GM19351 (cell line): ENCODE measurements at regions not wholly inside any gene's neighbourhood (a gene's known extent, or its start where the extent isn't known, plus 50 kb on each side); places are given as distances from the start of the nearest gene placed in this dataset.
"Not testable (repeated sequence)": the region's sequence is repeated elsewhere in the genome, so short reads cannot be mapped to it uniquely, and the experiment has no call there.

ENCODE experiments used
- ATAC-seq: cut with Tn5 transposase; IDR thresholded peaks from one replicate; pipeline ENCODE4 v1.9.1; 2021; ENCODE audit warnings: mild to moderate bottlenecking, moderate library complexity; ENCODE audit not compliant: unreplicated experiment

DNA sequence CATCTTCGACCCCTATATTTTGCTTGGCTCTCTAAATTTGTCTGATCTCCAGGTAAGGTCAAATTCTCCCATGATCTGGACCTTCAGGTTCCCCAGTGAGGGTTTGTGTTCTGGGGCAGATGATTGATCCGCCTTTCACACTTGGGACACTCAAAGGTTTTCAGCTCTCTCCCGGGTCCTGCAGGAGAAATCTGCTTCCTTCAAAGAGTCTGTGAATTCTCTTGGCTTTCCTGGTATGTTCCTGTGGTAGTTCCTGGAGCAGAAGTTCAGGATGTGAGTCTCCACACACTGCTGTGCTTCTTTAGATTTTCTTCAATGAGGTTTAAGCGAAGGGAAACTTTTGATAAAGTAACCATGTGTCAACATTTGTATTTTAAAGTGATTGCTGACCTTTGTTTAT, 318.0 kb downstream of the TAF11L14 start:
- ATAC-seq, result no peak

DNA sequence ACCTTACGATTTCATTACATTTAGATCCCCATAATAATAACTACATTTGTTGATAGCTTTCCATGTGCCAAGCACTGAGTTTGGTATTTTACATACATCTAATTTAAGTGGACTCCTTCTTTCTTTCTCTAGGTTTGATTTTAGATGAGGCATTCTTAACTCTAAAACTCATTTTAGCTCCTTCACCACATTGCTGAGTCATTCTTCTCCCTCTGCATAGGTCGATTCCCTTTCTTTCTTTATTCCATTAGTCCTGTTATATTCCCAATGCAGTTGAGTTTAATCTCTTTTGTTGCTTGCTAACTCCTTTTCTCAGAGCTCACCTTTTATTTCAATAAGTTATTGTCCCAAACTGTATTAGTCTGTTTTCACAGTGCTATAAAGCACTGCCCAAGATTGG, 329.8 kb downstream of the TAF11L14 start:
- ATAC-seq, result no peak

DNA sequence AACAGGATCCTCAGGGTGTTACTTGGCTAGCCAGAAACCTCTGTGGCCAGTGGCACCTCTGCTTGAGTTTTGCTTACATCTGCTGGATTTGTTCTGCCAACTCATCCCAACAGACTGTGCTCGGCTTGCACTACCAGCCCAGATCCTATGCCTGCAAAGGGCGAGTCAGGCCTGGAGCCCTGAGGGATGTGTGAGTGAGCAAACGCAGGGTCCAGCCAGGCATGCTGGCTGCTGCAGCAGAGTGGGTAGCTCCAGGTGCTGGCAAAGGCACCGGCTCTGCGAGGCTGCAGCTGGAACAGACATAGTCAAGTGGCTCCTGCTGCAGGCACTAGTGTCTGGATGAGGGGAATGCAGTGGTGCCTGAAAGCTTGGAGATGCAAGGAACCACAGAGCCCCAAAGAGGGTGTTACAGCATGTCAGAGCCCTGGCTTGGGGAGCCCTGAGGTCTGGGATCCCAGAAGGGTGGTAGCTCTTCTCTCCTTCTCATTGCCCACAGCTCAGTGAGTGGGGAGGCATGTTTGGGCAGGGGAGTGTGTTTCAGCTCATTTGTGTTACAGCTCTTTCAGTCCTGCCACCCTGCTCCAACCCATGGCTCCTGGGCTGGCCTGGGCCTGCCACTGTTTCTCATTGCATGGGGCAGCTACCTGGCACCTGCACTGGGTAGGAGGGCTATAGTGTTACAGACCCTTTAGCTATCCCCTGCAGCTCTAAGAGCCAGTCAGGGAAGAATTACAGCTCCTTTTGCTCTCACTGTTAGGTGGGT, 332.6 kb downstream of the TAF11L14 start:
- no peak for ATAC-seq

DNA sequence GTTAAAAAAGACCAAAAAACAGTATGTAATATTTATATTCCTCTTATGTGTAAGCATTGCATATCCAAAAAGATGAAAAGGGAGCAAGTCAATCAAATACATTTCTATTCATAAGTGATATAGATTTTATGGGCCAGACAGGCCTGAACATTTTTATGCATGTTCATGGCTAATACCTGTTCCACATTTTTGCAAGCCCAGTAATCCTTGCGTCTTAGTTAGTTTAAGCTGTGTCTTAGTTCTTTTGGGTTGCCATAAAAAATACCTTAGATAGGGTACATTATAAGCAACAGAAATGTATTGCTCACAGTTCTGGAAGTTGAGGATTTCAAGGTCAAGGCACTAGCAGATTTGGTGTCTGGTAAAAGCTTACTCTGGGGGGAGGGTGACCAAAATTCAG, 342.1 kb downstream of the TAF11L14 start:
- ATAC-seq, result no peak

DNA sequence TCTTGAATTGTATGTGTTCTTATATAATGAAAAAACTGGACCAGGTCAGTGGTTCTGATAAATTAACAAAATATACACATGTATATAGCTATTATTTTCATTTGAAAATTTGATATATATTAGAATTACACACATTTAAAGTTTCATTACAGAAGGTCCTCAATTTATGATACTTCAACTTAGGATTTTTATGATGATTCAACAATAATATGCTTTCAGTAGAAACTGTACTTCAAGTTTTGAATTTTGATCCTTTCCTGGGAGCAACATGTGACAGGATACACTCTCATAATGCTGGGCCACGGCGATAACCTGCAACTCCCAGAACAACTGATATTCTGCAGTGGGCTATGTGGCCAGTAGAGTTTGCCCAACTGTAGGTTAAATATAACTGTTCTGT, 344.7 kb downstream of the TAF11L14 start:
- ATAC-seq, result no peak

DNA sequence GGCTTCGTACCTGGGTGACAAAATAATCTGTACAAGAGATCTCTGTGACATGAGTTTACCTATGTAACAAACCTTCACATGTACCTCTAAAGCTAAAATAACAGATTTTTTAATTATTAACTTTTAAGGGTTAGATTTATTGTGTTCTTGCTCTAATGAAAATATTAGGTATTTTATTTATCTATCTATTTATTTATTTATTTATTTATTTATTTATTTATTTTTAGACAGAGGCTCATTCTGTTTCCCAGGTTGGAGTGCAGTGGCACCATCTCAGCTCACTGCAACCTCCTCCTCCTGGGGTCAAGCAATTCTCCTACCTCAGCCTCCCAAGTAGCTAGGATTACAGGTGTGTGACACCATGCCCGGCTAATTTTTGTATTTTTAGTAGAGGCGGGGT, 348.4 kb downstream of the TAF11L14 start:
- not testable (repeated sequence) for ATAC-seq

DNA sequence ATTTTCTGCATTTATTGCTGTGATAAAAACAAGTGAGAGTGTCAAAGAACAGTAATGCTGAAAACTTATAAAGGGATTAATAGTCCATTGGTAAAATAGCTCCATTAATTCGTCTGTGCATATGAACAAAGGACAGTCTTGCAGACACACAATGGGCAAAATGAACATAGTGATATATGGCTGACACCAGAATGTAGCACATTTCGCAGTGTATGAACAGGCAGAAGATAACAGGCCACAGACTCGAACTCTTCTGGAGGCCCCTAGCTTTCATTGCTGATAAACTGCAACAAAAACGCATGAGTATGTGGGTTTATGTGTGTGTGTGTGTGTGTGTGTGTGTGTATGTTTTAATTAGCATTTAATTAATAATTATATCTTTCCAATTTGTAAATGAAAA, 354.8 kb downstream of the TAF11L14 start:
- no peak for ATAC-seq

DNA sequence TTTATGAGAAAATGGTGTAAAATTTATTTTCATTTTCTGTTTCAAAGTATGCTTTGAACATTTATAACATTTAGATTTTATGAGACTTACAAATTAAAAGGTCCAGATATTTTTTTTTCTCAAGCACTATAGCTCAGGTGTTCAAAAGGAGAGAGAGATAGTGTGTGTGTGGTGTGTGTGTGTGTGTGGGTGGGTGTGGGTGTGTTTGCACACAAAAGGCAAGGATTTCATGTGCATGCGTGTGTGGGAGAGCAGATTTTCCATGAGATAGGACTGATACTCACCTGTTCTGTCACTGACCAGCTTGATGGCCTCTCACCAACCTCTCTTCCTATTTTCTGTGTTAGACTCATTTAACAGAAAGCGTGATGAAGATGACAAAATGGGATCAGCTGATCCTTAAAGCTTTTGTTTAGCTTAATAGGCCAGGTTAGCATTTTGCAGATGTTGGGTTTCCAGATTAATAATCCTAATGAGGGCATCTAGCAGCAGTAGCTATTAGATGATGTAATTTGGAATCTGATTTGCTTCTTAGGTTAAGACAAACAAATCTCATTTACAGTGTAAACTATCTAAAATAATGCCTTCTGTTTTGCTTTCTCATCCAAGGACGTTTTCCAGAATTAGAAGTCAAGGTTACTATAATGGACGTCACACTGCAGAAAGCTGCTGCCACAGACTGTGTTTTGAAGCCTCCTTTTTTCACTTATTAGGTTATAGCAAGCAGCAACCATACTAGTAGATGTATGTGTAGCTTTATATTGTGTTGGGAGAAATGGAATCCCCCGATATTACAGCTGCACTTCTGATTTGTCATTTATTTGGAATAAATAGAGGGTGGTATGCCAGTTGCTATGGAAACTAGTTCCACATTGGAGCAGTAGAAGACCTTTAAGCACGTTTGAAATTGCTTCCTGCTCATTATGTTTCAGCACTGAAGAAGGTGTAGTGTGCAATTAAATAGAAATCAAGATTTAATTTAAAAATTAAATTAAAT, 355.6 kb downstream of the TAF11L14 start:
- ATAC-seq, result no peak

DNA sequence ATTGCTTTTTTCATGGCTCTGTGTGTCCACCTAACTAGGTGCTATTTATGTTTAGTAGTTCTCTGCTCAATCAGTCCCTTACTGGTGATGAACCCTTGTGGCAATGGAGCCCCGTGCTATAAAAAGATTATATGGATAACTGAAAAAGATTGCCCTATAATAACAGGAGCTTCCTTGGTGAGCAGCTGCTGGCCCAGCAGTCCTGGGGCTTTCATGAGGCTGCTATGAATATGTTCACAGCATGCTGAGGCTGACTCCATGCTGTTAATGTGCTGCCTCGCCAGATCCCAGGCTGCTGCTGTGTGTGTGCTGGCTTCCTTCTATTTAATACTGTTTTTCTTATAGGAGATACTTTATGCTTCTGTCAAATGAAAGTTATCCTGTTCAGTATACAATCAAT, 357.5 kb downstream of the TAF11L14 start:
- ATAC-seq, result no peak

DNA sequence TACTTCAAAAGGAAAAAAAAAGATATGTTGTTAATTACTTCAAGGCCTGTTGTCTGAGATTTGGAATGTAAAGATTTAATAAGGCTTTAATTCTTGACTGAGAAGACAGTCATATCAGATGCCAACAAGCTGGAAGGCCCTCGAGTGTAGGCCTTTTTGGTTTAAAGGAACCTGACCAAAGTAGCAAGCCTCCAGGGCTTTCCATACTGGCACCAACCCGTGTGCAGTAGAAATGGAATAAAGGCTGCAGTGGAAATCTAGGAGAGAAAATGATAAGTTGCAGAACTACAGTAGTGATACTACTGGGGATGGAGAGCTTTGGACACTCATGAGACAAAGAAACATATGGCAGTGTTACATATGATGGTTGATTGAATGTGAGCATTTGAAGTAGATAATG, 358.0 kb downstream of the TAF11L14 start:
- ATAC-seq, result no peak

DNA sequence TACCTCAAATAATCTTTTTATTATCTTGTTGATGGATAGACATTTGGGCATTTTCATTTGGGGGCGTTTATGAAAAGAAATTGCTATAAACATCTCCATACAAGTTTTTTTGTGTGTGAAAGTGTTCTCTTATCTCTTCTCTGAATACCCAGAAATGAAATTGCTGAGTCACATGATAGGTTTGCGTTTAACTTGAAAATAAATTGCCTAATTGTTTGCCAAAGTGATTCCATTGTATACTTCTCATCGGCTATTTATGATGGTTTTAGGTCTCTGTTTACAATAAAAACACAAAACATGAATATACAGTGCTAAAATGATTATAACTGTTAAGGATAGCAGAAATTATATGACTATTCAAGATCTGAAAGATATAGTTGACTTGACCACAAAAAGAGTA, 361.7 kb downstream of the TAF11L14 start:
- ATAC-seq, result no peak

DNA sequence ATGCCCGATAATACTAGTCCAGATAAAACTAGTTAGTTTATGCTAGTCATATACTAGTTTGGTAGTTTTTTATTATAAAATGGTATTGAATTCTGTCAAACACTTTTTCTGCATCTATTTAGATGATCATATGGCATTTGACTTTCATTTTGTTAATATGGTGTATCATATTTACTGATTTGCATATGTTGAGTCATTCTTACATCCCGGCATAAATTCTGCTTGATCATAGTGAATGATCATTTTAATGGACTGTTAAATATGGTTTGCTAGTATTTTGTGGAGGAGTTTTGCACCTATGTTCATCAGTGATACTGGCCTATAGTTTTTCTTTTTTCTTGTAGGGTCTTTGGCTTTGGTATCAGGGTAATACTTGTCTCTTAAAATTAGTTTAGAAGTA, 365.6 kb downstream of the TAF11L14 start:
- no peak for ATAC-seq

DNA sequence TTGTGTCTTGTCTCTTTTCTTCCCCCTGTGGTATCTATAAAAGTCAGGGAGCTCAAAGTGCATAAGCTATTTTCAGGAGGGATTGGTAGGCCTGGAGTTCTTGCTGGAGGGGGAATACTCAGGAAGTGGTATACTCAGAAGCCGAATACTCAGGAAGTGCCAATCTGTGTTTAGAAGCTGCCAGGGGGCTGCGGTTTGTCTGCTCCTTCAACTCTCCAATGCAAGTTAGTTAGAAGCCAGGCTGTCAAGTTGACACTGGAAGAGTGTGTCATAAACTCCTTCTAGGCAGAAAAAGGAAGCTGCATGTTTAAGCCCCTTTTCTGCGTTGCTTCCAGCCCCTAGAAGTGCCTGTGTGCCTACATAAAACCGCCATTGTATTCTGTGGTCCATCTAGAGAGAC, 366.5 kb downstream of the TAF11L14 start:
- no peak for ATAC-seq

DNA sequence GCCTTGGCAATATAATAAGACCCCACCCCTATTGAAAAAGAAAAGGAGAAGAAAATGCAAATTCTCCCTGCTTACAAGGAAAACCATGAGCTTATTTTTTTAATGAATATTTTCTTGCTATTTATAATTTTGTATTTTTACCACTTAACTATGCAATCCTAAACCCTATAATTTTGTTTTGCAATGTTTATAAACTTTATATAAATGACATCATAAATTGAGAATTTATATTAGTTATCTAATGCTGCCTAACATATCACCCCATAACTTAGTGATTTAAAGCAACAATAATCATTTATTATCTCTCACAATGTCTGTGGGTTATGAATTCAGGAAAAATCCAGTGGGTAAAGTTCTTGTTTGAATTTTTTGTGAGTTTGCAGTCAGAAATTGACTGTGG, 369.1 kb downstream of the TAF11L14 start:
- no peak for ATAC-seq

DNA sequence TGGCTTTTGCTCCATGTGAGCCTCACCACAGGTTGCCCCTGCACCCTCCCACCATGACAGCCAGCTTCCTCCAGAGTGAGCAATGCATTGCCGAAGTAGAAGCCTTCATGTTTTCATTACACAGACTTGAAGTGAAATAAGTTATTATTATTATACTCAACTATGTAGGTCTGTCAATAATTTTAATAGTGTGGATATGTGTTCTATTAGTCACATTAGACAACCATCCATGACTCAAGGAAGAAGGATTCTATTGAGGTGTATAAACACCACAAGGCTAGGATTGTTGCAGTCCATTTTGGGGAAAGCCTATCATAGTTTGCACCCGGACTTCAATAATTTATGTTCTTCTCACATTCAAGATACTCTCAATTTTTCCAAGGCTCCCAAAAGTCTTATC, 369.5 kb downstream of the TAF11L14 start:
- no peak for ATAC-seq

DNA sequence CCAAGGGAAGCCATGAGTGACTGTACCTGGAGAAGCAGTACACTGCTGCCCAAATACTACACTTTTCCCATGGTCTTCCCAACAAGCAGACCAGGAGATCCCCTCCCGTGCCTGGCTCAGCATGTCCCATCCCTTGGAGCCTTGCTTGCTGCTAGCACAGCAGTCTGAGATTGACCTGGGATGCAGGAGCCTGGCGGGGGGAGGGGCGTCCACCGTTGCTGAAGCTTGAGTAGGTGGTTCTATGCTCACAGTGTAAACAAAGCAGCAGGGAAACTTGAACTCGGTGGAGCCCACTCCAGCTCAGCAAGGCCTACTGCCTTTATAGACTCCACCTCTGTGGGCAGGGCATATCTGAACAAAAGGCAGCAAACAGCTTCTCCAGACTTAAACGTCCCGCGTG, 372.0 kb downstream of the TAF11L14 start:
- ATAC-seq, result not testable (repeated sequence)

DNA sequence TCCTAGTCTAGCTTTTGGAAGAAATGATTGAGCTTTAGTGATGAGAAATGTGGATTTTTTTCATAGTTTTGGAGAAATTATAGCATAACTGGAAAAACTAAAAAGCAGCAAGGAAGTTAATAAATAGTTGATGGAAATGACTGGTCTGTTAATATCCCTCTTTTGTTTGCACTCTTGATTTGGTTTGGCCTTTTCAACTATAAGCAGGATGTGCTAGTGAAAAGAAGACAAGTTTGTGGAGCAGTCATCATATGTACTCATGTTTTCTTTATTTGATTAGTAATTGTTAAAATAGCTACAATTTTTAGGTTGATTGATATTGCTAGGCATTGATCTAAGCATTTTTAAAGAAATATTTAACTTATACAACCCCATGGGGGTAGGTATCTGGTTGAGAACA, 374.7 kb downstream of the TAF11L14 start:
- no peak for ATAC-seq

DNA sequence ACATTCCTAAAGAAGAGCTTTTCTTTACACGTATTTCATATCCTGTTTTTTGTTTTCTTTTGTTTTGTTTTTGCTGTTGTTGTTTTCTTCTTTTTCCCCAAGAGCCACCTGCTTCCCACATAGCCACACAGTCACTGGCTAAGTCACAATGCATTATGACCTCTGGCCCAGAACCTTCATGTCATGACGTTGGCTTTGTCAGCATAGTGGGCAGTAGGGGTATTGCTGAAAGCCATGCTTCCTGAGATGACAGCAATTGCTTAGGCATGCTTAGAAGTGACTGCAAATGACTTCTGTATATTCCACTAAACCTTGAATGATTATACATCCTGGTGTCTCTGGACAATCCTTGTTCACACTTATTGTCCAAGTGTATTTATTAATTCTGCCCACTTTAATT, 375.8 kb downstream of the TAF11L14 start:
- no peak for ATAC-seq

DNA sequence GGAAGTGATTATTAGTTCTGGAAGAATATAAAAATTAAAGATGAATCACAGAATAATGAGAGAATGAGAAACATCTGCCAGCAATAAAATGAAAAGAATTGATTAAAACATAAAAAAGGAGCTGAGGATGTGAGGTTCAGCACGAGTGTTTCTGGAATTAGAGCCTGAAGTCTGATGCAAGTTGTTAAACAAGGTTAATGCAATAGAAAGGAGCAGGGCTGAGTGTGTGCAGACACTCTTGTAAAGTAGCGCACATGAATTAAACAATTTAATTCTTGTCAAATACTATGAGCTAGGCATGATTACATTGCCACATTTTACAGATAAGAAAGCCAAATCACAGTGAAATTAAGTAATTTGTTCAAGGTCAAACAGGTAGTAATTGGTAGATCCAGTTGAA, 384.2 kb downstream of the TAF11L14 start:
- ATAC-seq, result no peak

DNA sequence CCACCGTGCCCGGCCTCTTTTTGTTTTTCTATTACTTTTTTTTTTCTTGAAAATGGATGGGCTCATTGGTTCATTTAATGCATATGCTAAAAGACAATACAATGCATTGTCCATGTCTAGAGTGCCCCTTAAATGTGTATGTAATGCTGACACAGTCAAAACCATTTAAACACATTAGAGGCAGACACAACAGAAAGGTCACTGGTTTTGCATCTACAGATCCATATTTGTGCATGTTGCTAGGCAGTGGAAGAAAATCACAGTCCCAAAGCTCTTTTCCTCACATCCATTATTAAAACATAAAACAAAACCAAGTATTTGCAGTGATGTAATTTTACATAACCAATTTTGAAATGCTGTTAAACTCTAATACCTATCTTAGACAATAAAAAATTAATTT, 389.0 kb downstream of the TAF11L14 start:
- no peak for ATAC-seq

DNA sequence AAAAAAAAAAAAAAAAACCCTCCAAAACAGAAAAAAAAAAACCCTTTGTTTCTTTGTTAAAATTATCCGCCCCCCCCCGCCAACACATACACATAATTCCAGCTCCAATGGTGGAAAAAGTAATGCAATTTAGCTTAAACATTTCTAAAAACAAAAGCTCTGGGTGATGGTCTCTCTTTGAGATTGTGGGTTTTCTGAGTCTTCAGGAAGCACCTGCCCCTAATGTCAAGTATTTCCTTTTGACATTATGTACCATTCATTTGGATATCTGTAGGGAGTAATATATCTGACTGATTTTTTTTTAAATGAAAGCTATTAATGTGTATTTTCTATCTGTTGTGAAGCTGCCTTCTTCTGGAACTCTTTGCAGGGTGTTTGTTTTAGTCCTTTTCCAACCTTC, 389.7 kb downstream of the TAF11L14 start:
- ATAC-seq, result no peak

DNA sequence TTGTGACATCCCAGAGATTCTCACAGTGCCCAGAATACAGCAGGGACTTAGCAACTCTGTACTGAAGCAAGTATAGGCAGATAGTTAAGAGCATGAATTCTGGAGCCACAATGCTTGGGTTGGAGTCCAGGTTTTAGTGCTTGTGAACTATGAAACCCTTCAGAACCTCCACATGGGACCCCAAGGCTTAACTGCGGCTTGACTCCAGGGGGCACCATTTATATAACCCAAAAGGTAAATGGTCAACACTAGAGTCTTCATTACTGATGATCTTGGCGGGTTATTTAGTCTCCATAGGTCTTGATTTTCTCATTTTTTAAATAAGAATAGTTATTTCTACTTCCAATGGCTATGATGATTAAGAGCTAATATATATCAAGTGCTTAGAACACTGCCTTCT, 390.3 kb downstream of the TAF11L14 start:
- no peak for ATAC-seq
